HPDE6-E6E7 (cell line): ENCODE measurements at regions not wholly inside any gene's neighbourhood (a gene's known extent, or its start where the extent isn't known, plus 50 kb on each side); places are given as distances from the start of the nearest gene placed in this dataset.
"Not testable (repeated sequence)": the region's sequence is repeated elsewhere in the genome, so short reads cannot be mapped to it uniquely, and the experiment has no call there.

Source experiments
- DNase-seq: peaks from one replicate; pipeline ENCODE4 v3.0.0; 2011; ENCODE audit warnings: missing footprints; ENCODE audit errors: extremely low spot score

GRCh38 chr6:14597090-14597489 is 479.5 kb downstream of the CD83 start:
- no peak for DNase-seq

DNA sequence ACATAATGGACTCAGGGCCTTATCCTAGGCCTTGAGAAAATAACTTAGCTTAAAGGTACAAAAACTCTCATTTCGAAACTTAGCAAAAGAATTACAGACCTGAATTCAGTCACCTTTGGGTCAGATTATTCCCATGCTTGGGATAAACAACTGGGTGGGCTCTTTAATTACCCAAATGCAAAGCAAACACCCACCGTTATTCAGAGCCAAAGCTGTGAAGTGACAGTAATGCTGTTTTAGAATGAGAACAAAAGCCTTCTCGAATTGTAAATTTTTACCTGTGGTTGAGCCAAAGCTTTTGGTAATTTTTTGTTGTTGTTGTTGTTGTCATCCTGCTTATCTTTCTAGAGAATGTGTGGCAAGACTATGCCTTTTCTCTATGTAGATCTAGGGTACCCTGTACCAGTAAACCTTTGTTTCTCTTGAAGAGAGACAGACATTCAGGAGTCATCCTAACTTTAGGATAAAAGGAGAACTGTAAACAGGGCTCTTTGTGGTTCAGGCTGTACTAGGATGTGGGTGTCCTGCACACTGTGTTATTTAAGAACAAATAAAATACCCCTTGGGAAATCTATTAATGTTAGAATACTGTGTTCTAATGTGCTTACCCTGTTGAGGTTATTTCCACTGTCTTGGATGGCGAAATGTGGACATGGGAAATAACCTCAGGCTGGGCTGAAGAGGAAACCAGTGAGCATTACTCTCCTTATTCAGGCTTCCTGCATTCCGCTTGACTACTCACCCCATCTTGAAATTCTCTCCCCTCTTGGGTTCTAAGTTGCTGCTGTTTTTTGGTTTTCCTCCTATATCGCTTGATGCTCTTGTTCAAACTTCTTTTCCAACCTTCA is 480.7 kb downstream of the CD83 start:
- DNase-seq = no peak

DNA sequence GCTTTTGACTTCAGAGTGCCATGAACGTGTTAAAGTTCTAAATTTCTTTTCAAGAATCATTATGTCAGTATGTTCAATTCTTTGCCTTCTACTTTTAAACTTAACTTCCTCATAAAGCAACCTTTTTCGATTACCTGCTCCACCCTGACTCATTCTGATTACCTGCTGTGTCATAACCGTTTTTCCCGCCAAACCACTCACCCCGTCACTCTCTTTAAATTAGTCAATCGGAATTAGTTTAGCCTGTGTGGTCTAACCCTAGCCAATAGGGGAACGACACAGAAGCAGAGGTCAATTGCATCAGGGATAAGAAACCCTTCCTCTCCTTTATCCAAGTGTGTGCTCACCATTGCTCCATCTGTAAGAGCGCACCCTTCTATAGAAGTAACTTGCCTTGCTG is 482.7 kb downstream of the CD83 start:
- not testable (repeated sequence) for DNase-seq

DNA sequence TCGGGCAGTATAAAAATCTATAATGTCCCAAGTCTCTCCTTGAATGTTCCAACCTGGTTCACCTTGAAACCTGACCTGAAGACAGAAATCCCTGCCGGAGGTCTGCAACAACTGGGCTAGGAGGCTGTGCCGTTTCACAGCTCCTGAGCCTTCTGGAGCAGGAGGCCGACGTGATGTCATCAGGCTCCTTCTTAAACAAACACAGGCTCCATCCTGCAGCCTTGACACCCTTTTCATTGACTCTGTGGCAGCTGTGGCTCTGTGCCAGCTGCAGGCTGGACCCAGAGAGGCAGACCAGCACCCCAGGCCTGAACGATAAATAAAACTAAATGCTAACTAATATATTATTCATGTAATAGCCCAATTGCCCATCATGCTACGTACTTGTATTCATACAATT is 483.9 kb downstream of the CD83 start:
- no peak for DNase-seq

- DNase-seq = no peak
These were observed 488.8 kb downstream of the CD83 start for GRCh38 chr6:14606353-14606752.

- DNase-seq = no peak
These were observed 492.6 kb downstream of the CD83 start for GRCh38 chr6:14610141-14610540.

DNA sequence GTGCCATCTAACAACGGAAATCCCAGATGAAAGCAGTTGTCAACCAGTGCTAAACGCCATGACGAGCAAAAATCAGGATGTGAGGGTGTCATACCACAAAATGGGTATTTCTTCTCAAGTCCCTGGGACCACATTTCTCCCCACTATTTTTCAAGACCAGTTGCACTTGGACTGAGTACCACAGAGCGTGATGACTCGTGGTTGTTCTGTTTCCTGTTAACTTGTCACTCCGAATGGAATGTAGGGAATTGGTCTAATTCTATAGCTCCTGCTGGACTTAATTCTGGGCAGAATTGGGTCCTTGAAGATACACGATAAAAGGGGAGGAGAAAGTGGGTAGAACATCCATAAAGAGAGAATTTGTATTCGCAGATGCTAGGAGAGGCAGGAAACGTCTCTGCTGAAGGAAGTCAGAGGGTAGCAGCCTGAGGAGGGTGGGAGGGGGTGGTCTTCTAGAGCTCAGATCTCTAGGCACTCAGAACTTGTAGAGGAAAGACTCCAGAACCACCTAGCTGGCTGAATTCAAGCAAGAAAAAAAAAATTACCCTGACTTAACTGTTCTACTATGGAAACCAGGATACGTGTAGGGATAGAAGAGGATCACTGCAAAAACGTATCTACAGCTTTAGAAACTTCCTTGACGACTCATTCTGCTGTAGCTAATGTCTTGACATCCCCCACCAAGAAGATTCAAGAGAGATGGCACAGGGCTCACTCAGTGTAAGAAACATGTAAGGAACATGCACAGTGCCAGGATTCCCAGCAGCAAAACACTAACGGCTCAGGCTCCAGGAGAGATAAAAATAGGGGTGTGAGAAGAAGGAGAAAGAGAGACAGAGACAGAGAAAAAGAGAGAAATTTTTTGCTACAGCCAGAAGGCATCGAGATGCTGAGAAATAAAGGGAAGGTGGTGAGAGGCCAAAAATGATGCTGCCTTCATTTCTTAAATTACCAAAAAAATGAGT is 494.7 kb downstream of the CD83 start:
- DNase-seq = no peak

DNA sequence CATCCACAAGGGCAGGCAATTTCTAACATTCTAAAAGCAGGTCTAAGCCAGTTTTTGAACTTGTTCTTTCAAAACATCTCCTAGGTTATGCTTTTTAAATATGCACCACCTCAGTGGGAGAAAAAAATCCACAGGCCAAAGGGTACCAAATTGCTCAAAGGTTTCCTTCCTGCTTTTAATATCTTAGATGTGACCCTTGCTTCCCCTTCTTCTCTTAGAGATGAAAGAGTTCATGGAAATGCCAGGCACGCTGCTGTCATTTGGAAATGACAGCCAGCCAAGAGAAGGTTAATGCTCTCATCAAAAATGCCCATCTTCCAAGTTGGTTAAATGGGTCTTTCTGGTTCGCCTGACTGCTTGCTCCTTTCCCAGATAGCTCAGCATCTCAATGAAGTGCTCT is 497.1 kb downstream of the CD83 start:
- DNase-seq = no peak

DNA sequence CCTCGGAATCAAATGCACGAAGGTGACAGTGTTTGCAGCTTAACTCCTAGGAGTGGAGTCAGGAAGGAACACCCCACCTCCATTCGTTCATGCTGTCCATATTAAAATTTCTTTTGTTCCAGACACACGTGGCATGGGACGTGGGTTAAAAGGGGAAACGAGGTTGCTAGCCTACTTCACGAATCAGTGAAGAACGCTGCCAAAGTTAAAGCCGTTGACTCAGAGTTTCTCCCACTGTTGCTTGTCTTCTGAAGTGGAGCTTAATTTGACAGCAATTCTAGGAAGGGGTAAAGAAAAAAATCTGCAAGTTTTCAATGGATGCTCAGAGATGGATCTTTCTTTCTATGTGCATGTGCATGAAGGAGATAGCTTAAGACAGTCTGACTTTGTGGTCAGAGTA is 499.1 kb downstream of the CD83 start:
- no peak for DNase-seq

GRCh38 chr6:14618759-14619418 is 501.3 kb downstream of the CD83 start:
- DNase-seq = no peak

DNA sequence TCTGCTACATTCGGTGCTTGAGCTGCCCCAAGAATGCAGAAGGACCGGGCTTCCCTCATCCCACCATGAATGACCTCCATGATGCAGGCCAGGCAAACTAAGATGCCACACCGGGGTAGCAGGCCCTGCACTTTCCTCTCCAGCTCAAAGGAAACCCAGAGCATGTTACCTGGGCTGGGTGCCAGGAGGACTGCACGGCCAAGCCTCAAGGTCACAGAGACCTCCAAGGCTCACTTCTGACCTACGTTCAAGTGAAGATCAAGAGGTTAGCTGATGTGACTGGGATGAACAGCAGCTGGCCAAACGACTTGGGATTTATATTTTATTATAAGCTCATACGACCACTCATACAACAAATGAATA is 501.8 kb downstream of the CD83 start:
- no peak for DNase-seq

- no peak for DNase-seq
These were observed 502.9 kb downstream of the CD83 start for GRCh38 chr6:14620522-14620921.

- no peak for DNase-seq
These were observed 503.9 kb downstream of the CD83 start for GRCh38 chr6:14621518-14621917.

- no peak for DNase-seq
These were observed 504.5 kb downstream of the CD83 start for GRCh38 chr6:14622085-14622484.

DNA sequence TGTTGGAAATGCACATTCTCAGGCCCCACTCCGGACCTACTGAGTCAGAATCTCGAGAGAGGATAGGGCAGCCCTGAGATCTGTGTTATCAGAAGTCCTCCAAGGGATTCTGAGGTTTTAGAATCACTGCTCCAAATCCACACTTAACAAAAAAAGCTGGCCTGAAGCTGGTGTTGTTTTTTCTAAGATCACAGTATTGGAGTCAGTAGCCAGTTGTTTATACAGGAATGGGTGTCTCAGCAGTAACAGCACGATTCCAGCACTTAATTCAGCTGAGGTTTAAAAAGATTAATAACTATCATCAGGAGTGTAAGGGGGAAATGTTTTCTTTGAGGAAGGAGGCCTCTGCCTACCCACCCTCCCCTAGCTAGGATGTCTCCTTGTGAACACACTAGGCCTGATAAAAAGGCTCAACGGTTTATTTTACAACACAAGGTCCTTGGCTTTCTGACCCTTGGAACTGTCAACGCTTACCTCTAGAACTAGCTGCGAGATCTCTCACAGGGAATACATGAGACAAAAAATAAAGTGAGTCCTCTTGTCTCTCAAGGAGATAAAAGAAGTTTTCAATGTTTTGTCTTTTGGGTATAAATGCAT is 505.4 kb downstream of the CD83 start:
- DNase-seq = no peak

GRCh38 chr6:14625173-14625895 is 507.8 kb downstream of the CD83 start:
- DNase-seq = no peak

- DNase-seq = no peak
These were observed 509.0 kb downstream of the CD83 start for GRCh38 chr6:14626556-14626955.

- DNase-seq = no peak
These were observed 512.4 kb downstream of the CD83 start for GRCh38 chr6:14630016-14630415.

- no peak for DNase-seq
These were observed 515.9 kb downstream of the CD83 start for GRCh38 chr6:14633479-14633878.

DNA sequence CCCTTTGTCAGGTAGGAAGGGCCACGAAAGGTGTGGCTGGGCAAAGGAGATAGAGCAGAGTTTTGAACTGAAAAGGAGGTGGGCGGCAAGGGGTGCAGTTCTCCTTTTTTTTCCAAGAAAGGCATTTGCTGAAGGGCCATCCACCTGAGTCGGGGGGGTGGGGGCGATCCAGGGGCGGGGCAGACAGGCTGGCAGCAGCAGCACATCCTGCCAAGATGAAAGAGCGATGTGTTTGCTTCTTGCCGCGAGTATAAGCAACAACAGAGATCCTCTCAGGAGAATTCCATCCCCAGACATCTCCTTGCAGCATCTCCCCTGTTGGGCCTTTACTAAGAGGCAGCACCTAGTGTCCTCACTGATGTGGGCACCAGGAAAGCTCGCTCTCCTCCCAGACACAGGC is 516.5 kb downstream of the CD83 start:
- no peak for DNase-seq

DNA sequence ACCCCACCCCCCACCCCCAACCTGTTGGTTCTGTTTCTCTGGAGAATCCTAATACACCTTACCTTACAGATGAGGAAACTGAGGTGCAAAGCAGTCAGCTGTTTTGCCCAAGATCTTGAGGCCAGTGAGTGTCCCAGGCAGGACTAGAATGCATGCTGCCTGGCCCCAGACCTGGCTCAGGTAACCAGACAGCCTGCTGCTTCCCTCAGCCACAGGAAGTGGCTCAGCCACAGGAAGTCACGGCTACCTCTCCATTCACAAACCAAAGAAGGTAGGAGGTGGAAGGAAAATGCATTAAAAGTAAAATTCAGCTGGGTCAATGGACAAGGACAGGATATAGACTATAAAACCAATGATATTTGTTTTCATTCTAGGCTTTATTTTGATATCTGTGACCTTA is 517.6 kb downstream of the CD83 start:
- DNase-seq = no peak
